MM.1S (cell line): ENCODE measurements at regions not wholly inside any gene's neighbourhood (a gene's known extent, or its start where the extent isn't known, plus 50 kb on each side); places are given as distances from the start of the nearest gene placed in this dataset.

Experiments used
- DNase-seq: peaks from one replicate; pipeline ENCODE4 v3.0.0-alpha.2; 2015
- H2AFZ ChIP-seq: fragments of 300-600 bp; sonication (generic); 2 replicates; pipeline ENCODE4 v1.6.0; 2016; ENCODE audit warnings: antibody characterized with exemption, low read length
- H3F3A ChIP-seq: fragments of 300-600 bp; sonication (generic); 2 replicates; pipeline ENCODE4 v1.6.1; 2016; ENCODE audit warnings: mild to moderate bottlenecking, antibody characterized with exemption, low read length, moderate library complexity, mixed read lengths; ENCODE audit not compliant: insufficient read depth
- H3K27ac ChIP-seq: fragments of 300-600 bp; sonication (generic); 2 replicates; pipeline ENCODE4 v1.5.1; 2016; ENCODE audit warnings: mild to moderate bottlenecking, low read length
- H3K27me3 ChIP-seq: fragments of 300-600 bp; sonication (generic); replicated peaks from 2 replicates; pipeline ENCODE4 v1.6.0; 2016; ENCODE audit warnings: low read length; ENCODE audit not compliant: insufficient read depth
- H3K36me3 ChIP-seq: fragments of 300-600 bp; sonication (generic); replicated peaks from 2 replicates; pipeline ENCODE4 v1.6.1; 2016; ENCODE audit warnings: mild to moderate bottlenecking, low read length, mixed read lengths; ENCODE audit not compliant: insufficient read depth
- H3K4me1 ChIP-seq: fragments of 300-600 bp; sonication (generic); 2 replicates; pipeline ENCODE4 v1.6.1; 2016; ENCODE audit warnings: low read length, mixed read lengths
- H3K4me2 ChIP-seq: fragments of 300-600 bp; sonication (generic); 2 replicates; pipeline ENCODE4 v1.6.0; 2016; ENCODE audit warnings: low read depth, low read length
- H3K4me3 ChIP-seq: fragments of 300-600 bp; sonication (generic); 2 replicates; pipeline ENCODE4 v1.5.1; 2016; ENCODE audit warnings: low read length, mixed read lengths
- H3K79me2 ChIP-seq: fragments of 300-600 bp; sonication (generic); 2 replicates; pipeline ENCODE4 v1.6.1; 2016; ENCODE audit warnings: mixed run types, low read length, mixed read lengths
- H3K9ac ChIP-seq: fragments of 300-600 bp; sonication (generic); 2 replicates; pipeline ENCODE4 v1.6.1; 2016; ENCODE audit warnings: low read length, mixed read lengths
- H3K9me2 ChIP-seq: fragments of 300-600 bp; sonication (generic); replicated peaks from 2 replicates; pipeline ENCODE4 v1.6.1; 2016; ENCODE audit warnings: mild to moderate bottlenecking, low read length, mixed read lengths; ENCODE audit not compliant: insufficient read depth
- H3K9me3 ChIP-seq: fragments of 300-600 bp; sonication (generic); replicated peaks from 2 replicates; pipeline ENCODE4 v1.6.1; 2016; ENCODE audit warnings: mild to moderate bottlenecking, low read length, mixed read lengths; ENCODE audit not compliant: insufficient read depth
- H4K20me1 ChIP-seq: fragments of 300-600 bp; sonication (generic); 2 replicates; pipeline ENCODE4 v1.6.1; 2016; ENCODE audit warnings: mild to moderate bottlenecking, low read length, moderate library complexity, mixed read lengths; ENCODE audit not compliant: insufficient read depth
- EZH2 ChIP-seq: fragments of 300-600 bp; sonication (generic); optimal IDR thresholded peaks from 2 replicates; pipeline ENCODE3; 2017; ENCODE audit warnings: low read depth, mild to moderate bottlenecking, antibody characterized with exemption, low read length, mixed read lengths
- EZH2phosphoT487 ChIP-seq: fragments of 300-600 bp; sonication (generic); IDR thresholded peaks from 2 replicates; pipeline ENCODE4 v1.6.1; 2018; ENCODE audit warnings: antibody characterized with exemption, low read length
- TF ChIP-seq, protein P1 (sequence below): fragments of 300-600 bp; sonication (generic); IDR thresholded peaks from 2 replicates; pipeline ENCODE4 v1.5.1; 2016; ENCODE audit warnings: antibody characterized with exemption, low read length, mixed read lengths

DNA sequence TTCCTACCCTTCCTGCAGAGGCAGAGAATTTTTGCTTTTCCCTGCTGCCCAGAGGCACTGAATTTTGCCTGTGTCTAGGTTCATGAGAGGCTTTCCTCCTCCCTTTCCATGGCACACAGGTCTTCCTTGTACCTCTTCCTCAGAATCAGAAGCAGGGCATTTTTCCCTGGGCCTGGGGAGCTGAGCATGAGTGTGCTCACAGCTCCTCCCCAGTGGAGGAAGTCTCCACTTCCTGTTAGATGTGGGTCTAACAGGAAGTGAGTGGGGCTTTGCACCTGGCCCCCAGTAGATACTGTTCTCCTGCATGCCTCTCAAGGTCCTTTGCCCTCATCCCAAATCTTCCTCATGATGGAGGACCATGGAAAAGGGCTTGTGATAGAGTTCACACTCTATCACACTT, 297.2 kb upstream of the FIGN start:
- Histone ChIP-seq H3K27me3 (no peaks in the 10 kb centered on the region), H3K9me3 (no peaks in the 10 kb centered on the region), H3K4me3 (no peak overlapping the region), H3K36me3 (no peaks in the 10 kb centered on the region), H2AFZ (peak overlapping the region; percentile 52), H3K4me1 (peaks cover 5% of the 10 kb centered on the region), H3K27ac (no peak overlapping the region), H4K20me1 (no peaks in the 10 kb centered on the region), H3K4me2 (no peak overlapping the region), H3K9ac (no peak overlapping the region), H3F3A (no peaks in the 10 kb centered on the region), H3K9me2 (no peaks in the 10 kb centered on the region), H3K79me2 (no peaks in the 10 kb centered on the region)
- TF ChIP-seq EZH2 (no peak), EZH2phosphoT487 (no peak)
- TF ChIP-seq, protein P1, sequence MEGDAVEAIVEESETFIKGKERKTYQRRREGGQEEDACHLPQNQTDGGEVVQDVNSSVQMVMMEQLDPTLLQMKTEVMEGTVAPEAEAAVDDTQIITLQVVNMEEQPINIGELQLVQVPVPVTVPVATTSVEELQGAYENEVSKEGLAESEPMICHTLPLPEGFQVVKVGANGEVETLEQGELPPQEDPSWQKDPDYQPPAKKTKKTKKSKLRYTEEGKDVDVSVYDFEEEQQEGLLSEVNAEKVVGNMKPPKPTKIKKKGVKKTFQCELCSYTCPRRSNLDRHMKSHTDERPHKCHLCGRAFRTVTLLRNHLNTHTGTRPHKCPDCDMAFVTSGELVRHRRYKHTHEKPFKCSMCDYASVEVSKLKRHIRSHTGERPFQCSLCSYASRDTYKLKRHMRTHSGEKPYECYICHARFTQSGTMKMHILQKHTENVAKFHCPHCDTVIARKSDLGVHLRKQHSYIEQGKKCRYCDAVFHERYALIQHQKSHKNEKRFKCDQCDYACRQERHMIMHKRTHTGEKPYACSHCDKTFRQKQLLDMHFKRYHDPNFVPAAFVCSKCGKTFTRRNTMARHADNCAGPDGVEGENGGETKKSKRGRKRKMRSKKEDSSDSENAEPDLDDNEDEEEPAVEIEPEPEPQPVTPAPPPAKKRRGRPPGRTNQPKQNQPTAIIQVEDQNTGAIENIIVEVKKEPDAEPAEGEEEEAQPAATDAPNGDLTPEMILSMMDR, result no peak
- no peak for DNase-seq

DNA sequence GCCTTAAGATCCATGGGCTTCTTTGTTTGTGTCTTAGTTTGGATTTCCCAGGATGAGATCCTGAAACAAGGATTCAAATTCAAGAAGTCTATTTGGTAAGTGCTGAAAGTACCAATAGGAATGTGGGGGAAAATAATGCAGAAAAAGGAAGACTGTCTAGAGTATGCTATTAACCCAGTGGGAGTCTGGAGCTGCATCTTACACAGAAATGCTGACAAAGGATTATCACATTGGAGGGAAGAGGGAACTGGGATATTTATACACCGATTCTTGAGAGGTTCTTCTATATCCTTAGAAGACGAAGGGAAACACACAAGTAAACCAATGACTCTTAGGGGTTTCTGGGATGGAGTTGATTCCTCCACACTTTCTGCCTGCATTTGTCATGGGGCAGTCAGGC, 294.8 kb upstream of the FIGN start:
- no peaks in the 10 kb centered on the region for H3K9me3 ChIP-seq
- H4K20me1 ChIP-seq, result no peaks in the 10 kb centered on the region
- no peaks in the 10 kb centered on the region for H3F3A ChIP-seq
- no peak overlapping the region for H3K4me3 ChIP-seq
- H3K4me2 ChIP-seq, result no peak overlapping the region
- peaks cover 5% of the 10 kb centered on the region for H3K4me1 ChIP-seq
- H3K27ac ChIP-seq, result no peak overlapping the region
- H3K36me3 ChIP-seq, result no peaks in the 10 kb centered on the region
- no peak overlapping the region for H3K9ac ChIP-seq
- DNase-seq, result no peak
- H3K79me2 ChIP-seq, result no peaks in the 10 kb centered on the region
- H3K27me3 ChIP-seq, result no peaks in the 10 kb centered on the region
- H2AFZ ChIP-seq, result no peak overlapping the region
- no peaks in the 10 kb centered on the region for H3K9me2 ChIP-seq
- TF ChIP-seq EZH2 (no peak), EZH2phosphoT487 (no peak)
- TF ChIP-seq, protein P1, result no peak

DNA sequence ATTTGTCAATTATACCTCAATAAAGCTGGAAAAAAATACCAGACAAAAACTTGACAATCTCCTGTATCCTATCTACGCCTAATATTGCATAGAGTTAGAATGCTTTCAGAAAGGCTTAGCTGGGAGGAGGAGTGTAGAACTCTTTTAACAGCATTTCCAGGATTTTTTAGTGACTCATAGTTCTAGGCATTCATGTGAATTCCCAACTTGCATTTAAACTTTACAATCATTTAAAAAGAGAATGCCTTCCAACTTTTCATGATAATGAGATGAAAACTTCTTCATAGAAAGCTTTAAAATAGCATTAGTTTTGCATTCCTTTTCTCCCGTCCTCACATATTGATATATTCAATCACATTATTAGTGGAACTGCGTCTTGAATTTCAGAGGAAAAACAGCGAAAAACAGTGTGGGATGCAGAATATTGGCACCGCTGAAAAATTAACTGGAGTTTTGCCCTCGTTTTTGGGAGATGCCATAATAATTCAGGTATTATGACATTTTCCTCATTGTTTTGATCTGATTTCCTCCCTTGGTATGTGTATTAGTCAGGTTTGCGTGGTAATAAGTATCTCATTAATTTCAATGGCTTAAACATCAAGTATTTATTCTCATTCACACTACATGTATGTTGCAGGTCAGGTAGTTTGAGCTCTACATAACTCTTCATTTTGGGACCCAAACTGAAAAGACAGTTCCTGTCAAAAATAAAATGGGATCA, 293.2 kb upstream of the FIGN start:
- TF ChIP-seq EZH2, result no peak
- no peak for TF ChIP-seq EZH2phosphoT487
- TF ChIP-seq, protein P1, result no peak
- no peaks in the 10 kb centered on the region for H3K9me2 ChIP-seq
- H2AFZ ChIP-seq, result no peak overlapping the region
- no peaks in the 10 kb centered on the region for H3F3A ChIP-seq
- no peak overlapping the region for H3K4me3 ChIP-seq
- no peak overlapping the region for H3K4me2 ChIP-seq
- no peaks in the 10 kb centered on the region for H3K9me3 ChIP-seq
- H3K79me2 ChIP-seq, result no peaks in the 10 kb centered on the region
- H3K4me1 ChIP-seq, result peaks cover 5% of the 10 kb centered on the region
- DNase-seq, result no peak
- no peaks in the 10 kb centered on the region for H4K20me1 ChIP-seq
- H3K9ac ChIP-seq, result no peak overlapping the region
- no peaks in the 10 kb centered on the region for H3K36me3 ChIP-seq
- no peaks in the 10 kb centered on the region for H3K27me3 ChIP-seq
- no peak overlapping the region for H3K27ac ChIP-seq
